HG02588 (cell line): ENCODE measurements at regions not wholly inside any gene's neighbourhood (a gene's known extent, or its start where the extent isn't known, plus 50 kb on each side); places are given as distances from the start of the nearest gene placed in this dataset.

ENCODE experiments used
- ATAC-seq: cut with Tn5 transposase; IDR thresholded peaks from one replicate; pipeline ENCODE4 v1.9.1; 2021; ENCODE audit warnings: mild to moderate bottlenecking, moderate library complexity; ENCODE audit not compliant: unreplicated experiment

DNA sequence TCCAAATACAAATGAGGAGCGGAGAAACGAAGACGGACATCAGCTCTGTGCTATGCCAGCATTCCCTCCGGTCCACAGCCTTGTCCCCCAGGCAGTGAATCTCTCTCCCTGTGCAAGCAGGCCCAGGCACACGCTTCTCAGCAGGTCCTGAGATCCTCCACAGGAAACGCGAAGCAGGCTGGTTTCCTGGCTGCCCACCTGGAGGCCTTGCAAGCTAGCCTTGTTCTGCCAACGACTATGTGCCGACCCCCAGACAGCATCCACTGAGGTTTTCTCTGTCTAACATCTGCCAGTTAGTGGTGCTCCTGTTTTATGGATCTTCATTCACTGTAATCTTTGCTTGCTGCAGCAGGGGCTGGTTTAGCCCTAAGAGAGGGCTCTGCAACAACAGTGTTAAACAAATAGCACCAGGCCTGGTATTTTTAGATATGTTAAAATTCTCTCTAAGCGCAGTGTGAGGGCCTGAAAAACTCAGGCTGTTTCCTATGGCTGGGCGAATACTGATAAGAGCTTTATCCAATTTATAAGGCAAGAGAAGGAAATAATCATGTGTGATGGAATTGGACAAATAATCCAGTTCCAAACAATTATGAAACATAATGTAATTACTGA is 386.0 kb upstream of the ARID1B start:
- ATAC-seq: no peak

DNA sequence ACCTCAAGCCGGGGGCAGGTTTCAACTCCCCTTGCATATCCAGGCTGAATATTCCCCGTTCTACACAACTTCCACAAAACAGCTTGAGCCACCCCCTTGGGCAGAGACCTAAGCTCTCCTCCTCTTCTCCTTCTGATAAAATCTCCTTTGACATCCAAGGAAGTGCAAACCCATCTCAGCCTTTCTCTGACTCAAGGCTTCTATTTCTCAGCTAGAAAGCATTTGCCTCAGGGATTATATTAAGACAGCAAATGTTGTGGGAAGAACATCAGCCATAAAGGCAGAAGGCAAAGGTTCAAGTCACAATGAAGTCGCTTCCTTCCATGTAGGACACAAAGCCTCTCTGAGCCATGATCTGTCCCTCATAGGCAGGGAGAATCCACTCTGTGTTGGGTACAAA is 386.6 kb upstream of the ARID1B start:
- ATAC-seq: no peak

DNA sequence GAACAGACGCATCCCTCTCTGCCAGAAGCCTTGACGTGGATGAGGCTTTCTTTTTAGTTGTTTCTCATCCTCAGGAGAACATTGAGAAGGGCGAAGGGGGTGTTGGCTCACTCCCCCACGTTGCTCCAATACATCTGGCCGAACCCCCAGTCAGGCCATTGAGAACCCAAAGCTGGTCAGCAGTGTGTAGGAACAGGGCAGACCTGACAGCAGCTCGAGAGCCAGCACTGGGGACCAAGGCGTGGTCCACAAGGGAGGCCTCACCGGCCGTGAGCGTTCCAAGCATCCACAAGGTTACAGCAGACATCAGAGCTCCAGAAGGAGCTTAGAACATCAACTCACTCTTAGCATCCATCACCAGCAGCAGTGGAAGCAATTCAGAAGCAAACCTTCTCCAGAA is 387.9 kb upstream of the ARID1B start:
- no peak for ATAC-seq

DNA sequence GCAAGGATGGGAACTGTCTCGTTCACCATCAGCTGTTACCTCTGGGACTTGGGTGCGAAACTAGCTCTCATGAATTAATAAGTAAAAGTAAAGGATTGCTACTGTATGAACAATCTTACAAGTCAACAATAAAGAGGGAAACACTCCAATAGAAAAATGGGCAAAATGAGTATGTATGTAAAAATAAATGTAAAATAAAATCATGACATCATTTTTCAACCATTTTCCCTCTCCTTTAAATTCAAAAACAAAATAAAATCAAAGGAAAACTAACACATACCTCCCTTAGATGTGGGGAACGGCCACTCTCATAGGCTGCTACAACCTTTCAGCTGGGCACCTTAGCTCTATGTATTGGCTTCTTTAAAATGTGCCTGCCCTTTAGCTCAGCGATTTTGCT is 389.7 kb upstream of the ARID1B start:
- ATAC-seq: no peak

DNA sequence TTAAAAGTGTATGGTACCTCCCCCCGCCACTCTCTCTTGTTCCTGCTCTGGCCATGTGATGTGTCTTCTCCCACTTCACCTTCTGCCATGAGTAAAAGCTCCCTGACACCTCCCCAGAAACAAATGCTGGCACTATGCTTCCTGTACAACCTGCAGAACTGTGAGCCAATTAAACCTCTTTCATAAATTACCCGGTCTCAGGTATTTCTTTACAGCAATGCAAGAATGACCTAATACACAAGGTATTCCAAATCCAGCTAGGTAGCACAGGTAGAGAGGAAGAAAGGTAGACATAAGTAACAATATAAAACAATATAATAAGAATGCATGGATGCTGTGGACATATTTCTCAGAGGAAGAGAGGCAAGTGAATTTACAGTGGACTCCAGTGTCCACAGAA is 394.1 kb upstream of the ARID1B start:
- ATAC-seq: no peak

DNA sequence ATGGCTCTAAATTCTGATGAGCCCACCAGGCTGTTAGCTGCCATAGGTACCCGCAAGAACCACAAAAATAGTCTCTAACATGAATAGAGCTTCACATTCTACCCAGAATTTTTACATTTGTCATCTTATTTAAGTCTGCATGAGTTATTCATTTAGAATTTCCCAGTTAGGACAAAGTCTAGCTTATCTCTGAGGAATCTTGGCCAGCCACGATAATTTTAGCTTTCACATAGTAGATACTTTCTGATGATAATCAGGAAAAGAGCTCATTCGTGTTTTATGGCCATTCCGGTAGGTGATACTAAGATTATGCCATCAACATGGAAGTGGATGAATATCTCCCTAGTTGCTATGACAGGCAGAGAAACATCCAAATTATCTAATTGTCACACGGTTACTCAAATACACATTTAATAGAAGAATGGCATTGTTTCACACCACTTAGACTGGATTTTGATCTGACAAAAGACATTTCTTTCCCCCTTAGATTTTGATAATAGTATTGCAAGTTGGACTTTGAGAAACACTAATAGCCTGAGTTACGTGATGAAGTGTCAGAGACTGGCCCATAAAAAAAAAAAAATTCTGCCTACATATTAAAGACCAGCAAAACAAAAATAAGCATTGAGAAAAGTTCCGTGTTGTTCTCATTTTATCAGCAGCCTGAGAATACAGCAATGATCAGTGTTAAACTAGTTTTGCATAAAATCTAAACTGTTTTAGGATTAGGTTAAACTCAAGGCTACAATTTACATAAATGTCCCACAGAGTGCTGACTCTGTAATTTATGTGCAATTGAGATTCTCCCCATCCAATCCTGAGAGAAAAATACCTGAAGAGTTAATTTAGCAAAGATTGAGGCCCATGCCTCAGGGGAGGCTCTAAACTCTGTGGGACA is 397.5 kb upstream of the ARID1B start:
- ATAC-seq: no peak

DNA sequence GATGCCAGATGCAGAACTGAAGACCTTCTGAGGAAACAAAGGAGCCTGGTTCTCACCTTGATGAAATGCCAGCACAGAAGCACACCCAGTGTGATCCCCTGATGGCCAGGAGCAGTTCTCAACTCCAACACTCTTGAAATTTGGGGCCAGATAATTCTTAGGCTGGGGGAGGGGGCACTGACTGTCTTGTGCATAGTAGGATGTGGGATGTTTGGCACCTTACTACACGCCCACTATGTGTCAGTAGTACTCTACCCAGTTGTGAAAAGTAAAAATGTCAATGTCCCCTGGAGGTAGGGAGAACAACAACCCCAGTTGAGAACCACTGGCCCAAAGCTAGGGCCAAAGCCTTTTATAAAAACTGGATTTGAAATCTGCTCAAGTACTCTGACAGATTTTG is 398.3 kb upstream of the ARID1B start:
- no peak for ATAC-seq

DNA sequence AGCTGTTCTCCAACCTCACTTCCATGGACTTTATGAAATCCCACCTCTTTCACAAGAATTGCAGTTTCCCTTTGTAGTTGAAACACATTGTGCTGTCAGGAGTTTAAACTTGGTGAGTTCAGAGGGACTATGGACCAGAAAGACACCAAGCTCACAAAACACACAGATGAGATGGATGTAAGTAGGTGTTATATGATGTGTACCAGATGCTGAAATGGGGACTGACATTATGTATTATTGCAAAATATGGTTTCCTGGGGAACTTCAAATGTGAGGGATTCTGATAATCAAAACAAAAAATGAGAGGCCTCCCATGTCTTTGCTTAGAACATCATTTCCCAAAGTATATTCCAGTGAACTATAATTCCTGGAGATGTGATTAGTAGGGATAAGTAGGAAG is 401.1 kb upstream of the ARID1B start:
- no peak for ATAC-seq

DNA sequence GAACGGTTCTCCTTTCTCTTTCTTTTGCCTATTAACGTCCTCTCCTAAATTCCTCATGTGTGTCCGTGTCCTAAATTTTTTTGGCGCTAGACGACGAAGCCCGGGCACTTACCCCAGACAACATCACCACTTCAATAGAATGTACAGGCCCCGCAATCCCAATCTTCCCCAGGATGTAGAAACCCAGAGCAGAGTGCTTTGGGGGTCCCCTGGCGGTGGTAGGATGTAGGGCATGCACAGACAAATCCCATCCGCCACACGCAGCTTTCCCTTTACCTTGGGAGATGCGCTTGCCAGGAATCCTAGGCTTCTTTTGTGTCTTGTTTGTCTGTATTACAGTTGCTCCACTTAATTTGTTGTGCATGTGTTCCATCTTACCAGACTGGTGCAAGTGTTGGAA is 417.3 kb upstream of the ARID1B start:
- no peak for ATAC-seq

DNA sequence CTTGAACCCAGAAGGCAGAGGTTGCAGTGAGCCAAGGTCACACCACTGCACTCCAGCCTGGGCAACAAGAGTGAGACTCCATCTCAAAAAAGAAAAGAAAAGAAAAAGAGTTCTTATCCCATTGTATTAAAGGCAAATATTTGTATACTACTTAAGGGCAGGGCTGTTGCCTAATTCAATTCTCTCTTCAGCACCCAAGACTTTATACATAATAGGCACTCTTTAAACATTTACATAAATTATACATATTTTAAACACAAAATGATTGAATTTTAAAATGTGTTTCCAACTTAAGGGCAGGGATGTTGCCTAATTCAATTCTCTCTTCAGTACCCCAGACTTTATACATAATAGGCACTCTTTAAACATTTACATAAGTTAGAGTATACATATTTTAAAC is 424.3 kb upstream of the ARID1B start:
- ATAC-seq: no peak

DNA sequence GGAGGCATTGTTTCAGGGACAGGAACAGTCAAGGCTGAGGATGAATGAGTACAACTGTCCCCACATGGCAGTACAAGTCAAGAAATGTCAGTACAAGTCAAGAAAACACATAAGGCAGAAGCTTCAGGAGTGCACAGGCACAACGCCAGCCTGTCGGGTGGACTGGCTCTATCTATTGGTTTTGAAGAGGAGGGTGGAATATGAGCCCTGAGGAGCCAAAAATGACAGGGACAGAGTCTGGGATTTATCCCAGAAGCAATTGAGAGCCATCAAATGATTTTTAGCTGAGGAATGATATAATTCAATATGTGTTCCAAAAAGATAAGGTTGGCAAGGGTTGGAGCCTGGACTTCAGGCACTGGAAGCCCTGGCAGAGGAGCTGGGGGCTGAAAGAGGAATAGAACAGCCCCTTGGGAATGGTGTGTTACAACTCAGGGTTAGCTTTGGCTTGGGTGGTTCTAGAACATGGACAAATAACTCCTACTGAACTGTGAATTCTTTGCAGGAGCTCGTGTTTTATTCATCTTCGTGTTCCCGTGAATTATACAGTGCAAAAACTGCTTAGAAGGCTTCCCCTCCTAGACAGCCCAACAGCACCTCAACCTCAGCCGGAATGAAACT is 425.7 kb upstream of the ARID1B start:
- no peak for ATAC-seq

DNA sequence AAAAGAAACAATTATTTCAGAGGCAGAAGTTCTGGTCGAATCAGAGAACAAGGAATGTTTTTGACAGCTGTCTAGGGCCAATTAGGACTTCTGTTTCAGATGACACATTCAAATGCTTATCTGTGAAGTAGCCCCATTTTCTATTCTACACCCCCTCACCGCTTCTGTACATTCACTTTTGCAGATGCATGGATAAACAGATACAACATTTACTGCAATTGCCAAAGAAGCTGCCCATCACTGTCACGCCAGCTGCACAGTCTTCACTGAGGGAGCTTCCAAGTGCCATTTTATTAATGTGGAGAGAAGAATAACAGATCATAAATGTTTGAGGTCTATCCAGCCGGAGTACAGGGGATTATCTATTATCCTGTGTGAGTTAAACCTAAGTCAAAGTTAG is 426.8 kb upstream of the ARID1B start:
- ATAC-seq: no peak

DNA sequence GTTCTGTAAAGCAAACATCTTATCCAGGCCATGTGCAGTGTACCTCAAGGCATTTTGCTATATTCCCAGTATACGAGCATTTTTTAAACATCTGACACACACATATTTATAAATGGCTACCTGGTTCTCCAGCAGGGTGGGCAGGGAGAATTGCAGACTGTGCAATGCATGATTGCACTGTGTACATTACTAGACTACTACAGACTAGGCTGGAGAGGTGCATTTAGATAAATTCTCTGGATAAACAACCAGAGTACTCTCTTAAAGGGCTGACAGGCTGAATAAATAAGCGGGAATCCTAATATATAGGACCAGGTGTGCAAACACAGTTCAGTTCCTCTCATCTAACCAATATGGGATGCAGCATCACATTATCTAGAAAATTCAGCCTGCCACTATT is 428.3 kb upstream of the ARID1B start:
- ATAC-seq: no peak

DNA sequence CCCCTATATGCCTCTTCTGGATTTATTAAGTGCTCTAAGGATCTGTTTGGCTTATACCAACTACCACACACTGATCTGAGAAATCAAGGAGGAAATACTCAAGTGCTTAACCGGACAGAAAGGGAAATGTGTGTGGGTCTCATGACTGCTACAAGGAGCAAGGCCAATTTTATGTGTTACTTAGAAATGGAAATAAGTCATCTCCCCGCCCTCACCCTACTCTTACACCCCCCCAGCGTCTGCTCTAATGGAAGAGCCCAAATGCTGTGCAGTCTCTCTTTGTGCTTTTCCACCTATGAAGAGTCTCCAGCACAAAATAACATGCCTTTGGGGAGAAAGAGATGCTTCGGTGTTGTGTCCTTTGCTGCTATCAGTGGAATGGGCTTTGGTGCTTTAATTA is 428.8 kb upstream of the ARID1B start:
- no peak for ATAC-seq

DNA sequence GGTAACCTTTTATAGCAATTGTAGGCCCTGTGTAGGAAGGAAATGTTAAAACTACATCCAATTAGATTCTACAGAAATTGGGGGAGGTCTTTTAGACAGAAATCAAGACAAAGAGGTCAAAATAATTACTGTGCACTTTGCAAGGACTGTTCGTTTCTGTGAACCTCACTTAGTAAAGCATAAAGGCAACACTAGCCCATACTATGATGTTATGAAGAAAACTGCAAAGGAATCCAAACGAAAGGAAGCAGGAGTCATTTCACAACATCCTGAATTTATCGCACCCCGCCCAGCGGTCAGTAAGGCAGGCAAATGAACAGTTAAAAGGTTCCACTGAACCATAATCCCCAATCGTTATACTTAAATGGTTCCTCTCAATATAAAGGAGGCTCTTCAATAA is 429.5 kb upstream of the ARID1B start:
- ATAC-seq: no peak

DNA sequence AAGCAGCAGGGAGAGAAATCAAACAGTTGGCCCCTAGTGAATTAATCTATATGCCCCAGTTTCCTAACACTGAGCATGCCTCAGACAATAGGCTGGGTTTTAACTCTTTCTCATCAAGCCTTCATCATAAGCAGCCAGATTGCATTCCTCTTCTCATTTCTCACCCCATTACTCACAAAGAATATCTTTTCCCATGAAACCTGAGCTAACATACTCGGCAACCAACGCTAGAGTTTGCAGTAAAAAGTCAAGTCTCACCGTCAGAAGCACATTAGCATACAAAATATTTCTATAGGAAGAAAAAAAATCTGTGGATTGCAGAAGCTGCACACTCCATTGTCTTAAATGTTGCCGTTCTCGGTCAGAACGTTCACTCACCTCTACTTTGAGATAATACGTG is 429.9 kb upstream of the ARID1B start:
- ATAC-seq: no peak

DNA sequence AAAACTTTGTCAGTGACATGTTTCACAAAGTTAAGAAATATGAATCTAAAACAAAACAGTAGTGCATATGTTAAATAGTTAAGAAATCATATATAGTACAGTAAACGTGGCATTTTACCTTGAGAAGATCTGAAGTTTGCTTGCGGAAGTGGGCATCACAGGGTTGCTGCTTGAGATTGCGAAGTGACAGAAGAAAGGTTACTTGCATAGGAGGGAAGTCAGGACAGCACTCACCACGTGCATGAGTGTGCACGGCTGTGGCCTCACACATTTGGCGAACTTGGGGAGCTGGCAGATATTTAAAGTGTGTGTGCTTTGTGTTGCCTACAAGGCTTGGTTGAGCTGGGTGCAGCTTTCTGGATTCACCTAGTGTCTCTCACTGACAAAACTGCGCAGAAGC is 431.5 kb upstream of the ARID1B start:
- no peak for ATAC-seq

DNA sequence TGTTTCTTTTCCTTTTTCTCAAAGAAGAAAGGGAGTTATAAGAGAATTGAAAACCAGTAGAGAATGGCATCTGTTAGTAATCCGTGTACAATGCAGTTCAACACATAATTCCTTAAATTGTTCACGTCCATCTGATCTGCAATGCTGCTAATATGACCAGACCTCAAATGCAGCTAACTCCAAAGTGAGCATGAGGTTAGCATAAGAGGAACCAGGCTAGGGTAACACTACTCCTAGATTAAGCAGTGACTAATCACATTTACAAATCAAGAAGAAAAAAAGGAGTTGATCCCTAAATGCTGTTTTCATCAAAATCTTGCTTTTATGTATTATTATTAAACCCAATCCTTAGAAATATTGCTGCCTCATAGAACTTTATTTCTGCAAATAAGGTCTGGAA is 432.7 kb upstream of the ARID1B start:
- ATAC-seq: no peak

DNA sequence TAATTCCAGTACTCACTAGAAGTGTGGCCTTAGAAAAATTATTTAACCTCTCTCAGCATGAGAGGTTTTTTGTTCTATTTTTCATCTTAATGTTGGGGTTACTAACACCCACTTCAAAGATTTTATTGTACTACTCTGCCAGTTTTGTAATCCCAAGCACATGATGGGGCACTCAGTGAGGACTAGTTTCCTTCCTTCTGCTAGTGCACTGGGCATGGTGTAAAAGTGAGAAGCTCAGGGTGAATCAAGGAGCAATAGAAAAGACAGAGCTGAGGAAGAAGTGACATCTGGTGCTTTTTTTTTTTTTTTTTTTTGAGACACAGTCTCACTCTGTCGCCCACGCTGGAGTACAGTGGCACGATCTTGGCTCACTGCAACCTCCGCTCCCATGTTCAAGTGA is 439.4 kb upstream of the ARID1B start:
- no peak for ATAC-seq

DNA sequence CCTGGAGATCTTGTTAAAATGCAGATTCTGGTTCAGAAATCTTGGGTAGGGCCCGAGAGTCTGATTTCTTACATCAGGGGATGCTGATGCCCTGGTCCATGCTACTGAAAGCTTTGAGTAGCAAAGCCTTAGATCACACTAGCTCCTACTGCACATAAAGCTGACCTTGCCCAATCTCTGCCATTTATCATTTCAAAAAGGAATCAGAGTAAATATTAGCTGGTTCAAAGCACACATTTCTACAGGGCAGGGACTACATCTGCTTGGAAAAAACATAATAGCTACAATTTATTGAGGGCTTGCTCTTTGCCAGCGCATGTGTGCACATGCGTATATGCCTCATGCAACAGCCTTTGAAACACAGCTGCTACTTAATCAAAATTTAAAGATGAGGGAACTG is 440.4 kb upstream of the ARID1B start:
- no peak for ATAC-seq

DNA sequence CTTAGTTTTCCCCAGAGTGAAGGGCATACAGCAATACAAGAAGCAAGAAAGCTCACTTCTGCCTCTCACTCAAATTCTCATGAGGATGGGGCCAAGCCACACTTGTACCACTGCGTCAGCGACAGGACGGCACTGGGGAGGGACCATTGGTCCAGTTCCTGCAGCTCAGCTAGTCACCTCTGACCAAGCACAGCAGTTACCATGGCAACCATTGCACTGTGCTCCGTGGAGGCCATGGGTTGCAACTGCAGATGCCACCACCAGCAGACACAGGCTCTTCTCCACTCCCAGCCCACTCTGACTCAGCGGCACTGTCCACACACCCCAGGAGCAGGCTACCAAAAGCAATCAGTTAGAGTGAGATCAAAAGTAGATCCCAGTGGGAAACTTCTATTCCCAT is 441.1 kb upstream of the ARID1B start:
- no peak for ATAC-seq

DNA sequence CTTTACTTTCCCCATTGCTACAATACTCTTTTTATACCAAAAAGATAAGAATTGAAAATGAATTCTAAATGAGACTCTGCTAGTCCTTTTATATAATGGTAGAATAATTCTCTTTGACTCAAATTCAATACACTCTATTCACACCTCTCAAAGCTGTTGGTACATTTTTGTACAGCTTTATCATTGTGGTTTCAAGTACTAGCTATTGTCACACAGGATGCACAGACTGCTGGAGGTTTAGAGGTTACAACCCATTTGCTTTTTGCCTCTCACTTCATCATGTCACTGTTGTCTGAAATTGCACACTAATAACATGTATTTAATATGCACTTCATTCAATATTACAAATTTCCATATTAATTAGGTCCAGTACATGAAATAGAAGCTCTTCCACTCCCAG is 442.2 kb upstream of the ARID1B start:
- no peak for ATAC-seq
